Hepatocyte (in vitro differentiated cells): ENCODE measurements at regions not wholly inside any gene's neighbourhood (a gene's known extent, or its start where the extent isn't known, plus 50 kb on each side); places are given as distances from the start of the nearest gene placed in this dataset.

ENCODE experiments used
- DNase-seq: peaks from one replicate; pipeline ENCODE4 v3.0.0-alpha.2; 2016; ENCODE audit warnings: low spot score
- H2AFZ ChIP-seq: fragments of 200-600 bp; sonication (generic); 2 replicates; pipeline ENCODE4 v1.6.0; 2016; ENCODE audit warnings: antibody characterized with exemption, mild to moderate bottlenecking
- H3K27ac ChIP-seq: fragments of 200-600 bp; sonication (generic); 2 replicates; pipeline ENCODE4 v1.5.1; 2016; ENCODE audit warnings: mild to moderate bottlenecking
- H3K27me3 ChIP-seq: fragments of 200-600 bp; sonication (generic); 2 replicates; pipeline ENCODE4 v1.6.1; 2016
- H3K36me3 ChIP-seq: fragments of 200-600 bp; sonication (generic); replicated peaks from 2 replicates; pipeline ENCODE4 v1.5.1; 2016; ENCODE audit warnings: low read depth; ENCODE audit not compliant: insufficient read depth
- H3K4me1 ChIP-seq: fragments of 200-600 bp; sonication (generic); 2 replicates; pipeline ENCODE4 v1.5.1; 2016; ENCODE audit warnings: mild to moderate bottlenecking, moderate library complexity; ENCODE audit not compliant: insufficient read depth
- H3K4me2 ChIP-seq: fragments of 200-600 bp; sonication (generic); 2 replicates; pipeline ENCODE4 v1.6.0; 2016
- H3K4me3 ChIP-seq: fragments of 200-600 bp; sonication (generic); 2 replicates; pipeline ENCODE4 v1.5.1; 2016; ENCODE audit warnings: mild to moderate bottlenecking
- H3K79me2 ChIP-seq: fragments of 200-600 bp; sonication (generic); 2 replicates; pipeline ENCODE4 v1.6.0; 2017; ENCODE audit warnings: mild to moderate bottlenecking
- H3K9me2 ChIP-seq: fragments of 200-600 bp; sonication (generic); replicated peaks from 2 replicates; pipeline ENCODE4 v1.6.0; 2017; ENCODE audit warnings: mild to moderate bottlenecking; ENCODE audit not compliant: insufficient read depth
- H3K9me3 ChIP-seq: fragments of 200-600 bp; sonication (generic); 2 replicates; pipeline ENCODE4 v1.5.1; 2016; ENCODE audit warnings: low read depth, mild to moderate bottlenecking
- H4K20me1 ChIP-seq: fragments of 200-600 bp; sonication (generic); 2 replicates; pipeline ENCODE4 v1.6.0; 2016; ENCODE audit warnings: mild to moderate bottlenecking; ENCODE audit not compliant: insufficient read depth, poor library complexity, severe bottlenecking
- EZH2 ChIP-seq: fragments of 200-600 bp; sonication (generic); IDR thresholded peaks from 2 replicates; pipeline ENCODE4 v1.6.1; 2016; ENCODE audit warnings: antibody characterized with exemption, mild to moderate bottlenecking, borderline replicate concordance
- EZH2phosphoT487 ChIP-seq: fragments of 200-600 bp; sonication (generic); IDR thresholded peaks from one replicate; pipeline ENCODE4 v1.6.1; 2018; ENCODE audit warnings: antibody characterized with exemption, mild to moderate bottlenecking, low read depth, moderate library complexity; ENCODE audit not compliant: unreplicated experiment, severe bottlenecking
- WGBS: methylation state at CpG from one replicate; pipeline ENCODE4 v1.1.6; 2016; ENCODE audit warnings: low lambda C conversion rate; ENCODE audit errors: missing lambda C conversion rate; 5-methylcytosine and 5-hydroxymethylcytosine counted together
- TF ChIP-seq, protein P1 (sequence below): fragments of 200-600 bp; sonication (generic); IDR thresholded peaks from 2 replicates; pipeline ENCODE4 v1.5.1; 2016; ENCODE audit warnings: antibody characterized with exemption, mild to moderate bottlenecking; ENCODE audit not compliant: poor library complexity

DNA sequence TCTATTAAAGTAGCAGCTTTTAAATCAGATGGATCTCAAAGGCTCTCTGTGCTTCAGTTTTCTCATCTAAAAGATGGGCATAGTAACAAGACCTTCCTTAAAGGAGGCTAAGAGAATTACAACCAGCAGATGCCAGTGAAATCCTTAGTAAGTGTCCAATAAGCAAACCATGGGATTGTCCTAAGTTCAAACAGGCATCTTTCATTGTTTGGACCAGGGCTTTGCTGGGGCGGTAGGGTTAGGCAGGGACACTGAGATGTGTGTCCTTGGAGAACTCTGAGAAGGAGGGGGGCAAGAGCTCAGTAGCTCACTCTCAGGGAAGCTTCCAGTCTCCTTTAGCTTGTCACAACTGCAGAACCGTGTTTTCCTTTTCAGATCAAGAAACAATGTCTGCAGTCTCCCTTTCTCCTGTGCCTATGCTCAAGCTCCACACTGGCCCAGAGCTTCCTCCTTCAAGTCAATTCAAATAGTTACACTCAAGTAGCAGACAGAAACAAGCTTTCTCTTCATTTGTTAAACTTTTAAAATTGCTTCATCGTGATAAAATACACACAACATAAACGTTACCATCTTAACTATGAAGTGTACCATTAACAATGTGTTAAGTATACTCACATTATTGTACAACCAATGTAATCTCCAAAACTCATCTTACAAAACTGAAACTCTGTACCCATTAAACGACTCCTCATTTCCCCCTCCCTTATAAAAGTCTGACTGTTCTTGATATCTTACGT is 216.2 kb downstream of the PIK3R1 start:
- H3K4me3 ChIP-seq, result no peak overlapping the region
- H3K27me3 ChIP-seq, result no peaks in the 10 kb centered on the region
- no peak overlapping the region for H3K4me2 ChIP-seq
- peaks cover 9% of the 10 kb centered on the region for H3K4me1 ChIP-seq
- no peak overlapping the region for H3K27ac ChIP-seq
- WGBS, result 84% methylated on average over 6 of the region's 6 CpGs
- no peaks in the 10 kb centered on the region for H3K9me3 ChIP-seq
- no peaks in the 10 kb centered on the region for H4K20me1 ChIP-seq
- no peak for TF ChIP-seq EZH2phosphoT487
- TF ChIP-seq, protein P1, sequence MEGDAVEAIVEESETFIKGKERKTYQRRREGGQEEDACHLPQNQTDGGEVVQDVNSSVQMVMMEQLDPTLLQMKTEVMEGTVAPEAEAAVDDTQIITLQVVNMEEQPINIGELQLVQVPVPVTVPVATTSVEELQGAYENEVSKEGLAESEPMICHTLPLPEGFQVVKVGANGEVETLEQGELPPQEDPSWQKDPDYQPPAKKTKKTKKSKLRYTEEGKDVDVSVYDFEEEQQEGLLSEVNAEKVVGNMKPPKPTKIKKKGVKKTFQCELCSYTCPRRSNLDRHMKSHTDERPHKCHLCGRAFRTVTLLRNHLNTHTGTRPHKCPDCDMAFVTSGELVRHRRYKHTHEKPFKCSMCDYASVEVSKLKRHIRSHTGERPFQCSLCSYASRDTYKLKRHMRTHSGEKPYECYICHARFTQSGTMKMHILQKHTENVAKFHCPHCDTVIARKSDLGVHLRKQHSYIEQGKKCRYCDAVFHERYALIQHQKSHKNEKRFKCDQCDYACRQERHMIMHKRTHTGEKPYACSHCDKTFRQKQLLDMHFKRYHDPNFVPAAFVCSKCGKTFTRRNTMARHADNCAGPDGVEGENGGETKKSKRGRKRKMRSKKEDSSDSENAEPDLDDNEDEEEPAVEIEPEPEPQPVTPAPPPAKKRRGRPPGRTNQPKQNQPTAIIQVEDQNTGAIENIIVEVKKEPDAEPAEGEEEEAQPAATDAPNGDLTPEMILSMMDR, result no peak
- no peak for TF ChIP-seq EZH2
- H3K79me2 ChIP-seq, result no peaks in the 10 kb centered on the region
- no peaks in the 10 kb centered on the region for H3K9me2 ChIP-seq
- H3K36me3 ChIP-seq, result no peaks in the 10 kb centered on the region
- DNase-seq, result no peak
- H2AFZ ChIP-seq, result no peak overlapping the region

DNA sequence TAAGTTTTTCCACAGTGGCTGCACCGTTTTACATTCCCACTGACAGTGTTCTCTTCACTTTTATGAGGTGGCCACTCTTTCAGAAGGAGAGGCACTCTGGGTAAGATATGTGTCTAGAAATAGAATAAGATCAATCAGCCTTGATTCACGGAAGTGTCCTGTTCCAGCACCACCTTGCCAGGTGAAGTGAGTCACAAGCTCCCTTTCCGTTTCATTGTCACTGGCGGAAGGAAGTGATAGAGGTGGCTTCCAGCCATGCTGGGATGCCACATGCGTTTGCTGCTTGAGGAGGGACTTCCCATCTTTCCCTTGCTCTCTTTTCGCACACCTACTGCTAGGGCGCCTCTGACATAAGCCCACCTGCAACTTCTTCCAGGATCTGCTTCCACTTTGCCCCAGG is 217.1 kb downstream of the PIK3R1 start:
- no peaks in the 10 kb centered on the region for H3K36me3 ChIP-seq
- 92% methylated on average over 7 of the region's 7 CpGs for WGBS
- no peak overlapping the region for H3K27ac ChIP-seq
- H3K4me1 ChIP-seq, result peaks cover 9% of the 10 kb centered on the region
- no peaks in the 10 kb centered on the region for H3K79me2 ChIP-seq
- no peak overlapping the region for H3K4me2 ChIP-seq
- no peak overlapping the region for H2AFZ ChIP-seq
- no peaks in the 10 kb centered on the region for H3K27me3 ChIP-seq
- no peak overlapping the region for H3K4me3 ChIP-seq
- no peaks in the 10 kb centered on the region for H4K20me1 ChIP-seq
- no peaks in the 10 kb centered on the region for H3K9me3 ChIP-seq
- no peak for DNase-seq
- no peaks in the 10 kb centered on the region for H3K9me2 ChIP-seq
- TF ChIP-seq EZH2, result no peak
- TF ChIP-seq, protein P1, result no peak
- no peak for TF ChIP-seq EZH2phosphoT487

GRCh38 chr5:68433526-68433922 is 218.0 kb downstream of the PIK3R1 start:
- H3K4me1 ChIP-seq, result peaks cover 9% of the 10 kb centered on the region
- no peak overlapping the region for H2AFZ ChIP-seq
- no peaks in the 10 kb centered on the region for H3K79me2 ChIP-seq
- H3K4me3 ChIP-seq, result no peak overlapping the region
- H4K20me1 ChIP-seq, result no peaks in the 10 kb centered on the region
- H3K27me3 ChIP-seq, result no peaks in the 10 kb centered on the region
- 95% methylated on average over 3 of the region's 3 CpGs for WGBS
- peak overlapping the region; percentile 93 for H3K27ac ChIP-seq
- no peak overlapping the region for H3K4me2 ChIP-seq
- H3K9me2 ChIP-seq, result no peaks in the 10 kb centered on the region
- no peak for TF ChIP-seq EZH2phosphoT487
- TF ChIP-seq, protein P1, result no peak
- TF ChIP-seq EZH2, result no peak
- H3K9me3 ChIP-seq, result no peaks in the 10 kb centered on the region
- DNase-seq, result no peak
- no peaks in the 10 kb centered on the region for H3K36me3 ChIP-seq
